DMS 273 (cell line): ENCODE measurements at regions not wholly inside any gene's neighbourhood (a gene's known extent, or its start where the extent isn't known, plus 50 kb on each side); places are given as distances from the start of the nearest gene placed in this dataset.
A peak's percentile ranks its signal among the peaks of the same experiment; 100 is the strongest.
"Not testable (repeated sequence)": the region's sequence is repeated elsewhere in the genome, so short reads cannot be mapped to it uniquely, and the experiment has no call there.

ENCODE experiments used
- DNase-seq: peaks from one replicate; lab custom pipeline; 2025; ENCODE audit not compliant: unreplicated experiment; lab: John Stamatoyannopoulos, UW

DNA sequence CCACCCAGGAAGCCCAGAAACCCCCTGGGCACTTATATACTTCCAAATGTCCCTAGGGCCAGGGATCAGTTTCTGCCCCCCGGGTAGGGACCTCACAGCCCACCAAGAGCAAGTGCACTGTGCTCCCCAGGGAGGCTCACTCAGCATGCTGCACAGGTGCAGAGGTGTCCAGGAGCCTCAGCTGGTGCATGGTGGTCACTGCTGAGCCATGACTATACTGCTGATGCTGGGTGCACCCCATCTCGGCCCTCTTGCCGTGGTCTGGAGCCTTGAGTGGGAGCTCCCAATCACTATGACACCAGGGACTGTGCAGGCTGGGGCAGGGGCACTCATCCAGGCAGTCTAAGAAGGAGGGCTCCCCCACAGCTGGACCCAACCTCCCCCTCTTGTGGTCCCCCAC, 617.8 kb upstream of the RAB6C start:
- DNase-seq, result no peak

DNA sequence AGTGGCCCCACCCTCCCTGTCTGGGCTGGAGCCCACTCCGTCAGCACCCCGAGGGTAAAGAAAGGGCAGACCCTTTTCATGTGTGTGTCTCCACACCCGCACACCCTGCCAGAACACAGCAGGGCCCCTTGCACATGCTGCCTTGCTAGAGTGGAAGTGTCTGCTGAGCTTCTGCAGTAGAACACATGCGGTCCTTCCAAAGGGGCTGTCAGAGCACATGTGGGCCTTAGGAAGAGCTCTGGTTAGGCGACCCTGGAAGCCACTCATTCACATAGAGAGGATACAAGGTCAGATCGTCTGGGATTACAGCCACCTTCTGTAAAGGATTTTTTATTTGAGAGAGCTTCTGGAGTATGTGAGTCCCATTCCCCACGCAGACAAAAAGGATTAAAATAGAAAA, 613.2 kb upstream of the RAB6C start:
- DNase-seq, result no peak

GRCh38 chr2:129367107-129367506, 612.4 kb upstream of the RAB6C start:
- no peak for DNase-seq

DNA sequence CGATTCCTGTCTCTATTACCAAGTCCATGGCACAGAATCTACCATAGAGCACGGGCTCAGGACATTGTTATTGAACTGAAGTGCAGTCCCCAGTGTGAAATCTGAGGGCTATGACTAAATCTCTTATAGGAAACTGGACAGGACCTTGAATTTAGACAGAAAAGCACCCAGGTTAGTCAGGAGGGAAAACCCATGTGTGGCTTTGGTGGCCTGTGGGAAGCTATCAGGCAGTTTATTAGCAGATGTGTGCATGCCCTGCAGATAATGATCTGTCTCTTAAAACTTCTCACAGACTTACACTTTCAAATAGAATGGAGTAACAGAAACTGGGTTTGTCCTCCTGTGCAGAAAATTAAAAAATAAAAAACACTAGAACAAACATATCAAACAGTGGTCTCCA, 610.0 kb upstream of the RAB6C start:
- DNase-seq, result no peak

- DNase-seq, result no peak
These were observed 605.0 kb upstream of the RAB6C start for GRCh38 chr2:129374452-129374851.

- DNase-seq, result no peak
These were observed 603.6 kb upstream of the RAB6C start for GRCh38 chr2:129375632-129376425.

GRCh38 chr2:129376426-129377077, 602.9 kb upstream of the RAB6C start:
- DNase-seq, result no peak

DNA sequence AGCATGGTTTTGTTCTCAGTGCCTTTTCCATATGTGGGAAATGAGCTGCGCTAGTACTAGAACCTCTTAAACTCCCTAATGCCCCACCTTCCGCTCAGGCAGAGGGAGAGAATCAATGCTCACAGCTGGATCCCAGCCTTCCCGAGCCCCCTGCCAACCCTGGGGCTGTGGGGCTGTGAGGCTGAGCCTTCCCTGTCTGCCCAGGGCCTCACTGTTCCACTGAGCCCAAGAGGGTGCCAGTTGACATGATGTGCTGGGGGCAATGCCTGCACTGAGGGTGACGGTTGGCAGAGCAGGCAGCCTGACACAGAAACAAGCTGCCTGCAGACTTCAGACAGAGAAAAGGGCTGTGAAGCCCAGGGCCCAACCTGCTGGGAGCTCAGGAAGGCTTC, 602.4 kb upstream of the RAB6C start:
- no peak for DNase-seq

DNA sequence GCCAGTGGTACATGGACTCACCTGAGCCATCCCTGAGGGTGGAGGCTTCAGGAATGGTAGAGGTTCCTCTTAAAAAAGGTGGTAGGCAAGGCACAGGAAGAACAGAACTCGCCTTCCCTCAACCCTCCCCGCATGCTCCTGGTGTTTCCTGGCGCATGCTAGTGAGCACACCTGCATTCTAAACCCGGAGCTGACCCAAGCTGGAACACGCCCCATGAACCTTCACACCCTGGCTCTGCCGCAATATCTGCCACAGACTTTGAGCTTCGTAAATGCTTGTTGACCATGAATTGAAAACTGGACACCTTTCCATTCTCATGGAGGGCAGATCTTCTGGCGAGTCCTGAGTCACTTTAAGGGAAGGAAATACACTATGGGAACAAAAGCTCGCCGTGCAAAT, 601.3 kb upstream of the RAB6C start:
- no peak for DNase-seq

DNA sequence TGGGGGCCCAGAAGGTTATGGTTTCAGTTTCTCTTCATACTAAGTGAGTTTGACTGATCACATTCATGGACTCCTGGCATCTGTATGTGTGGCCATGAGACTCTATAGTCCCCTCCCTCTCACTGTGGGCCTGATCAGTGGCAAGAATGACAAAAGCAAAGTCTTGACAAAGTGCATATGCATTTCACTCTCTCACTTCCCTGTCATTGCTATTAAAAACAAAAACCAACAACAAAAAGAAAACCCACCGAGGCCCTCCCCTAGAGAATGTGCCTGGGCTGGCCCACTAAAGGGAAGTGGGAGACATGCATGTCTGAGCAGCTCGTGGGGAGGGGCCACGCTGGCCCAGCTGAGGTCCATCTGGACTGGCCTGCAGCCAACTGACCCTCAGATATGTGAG, 600.1 kb upstream of the RAB6C start:
- DNase-seq, result no peak

DNA sequence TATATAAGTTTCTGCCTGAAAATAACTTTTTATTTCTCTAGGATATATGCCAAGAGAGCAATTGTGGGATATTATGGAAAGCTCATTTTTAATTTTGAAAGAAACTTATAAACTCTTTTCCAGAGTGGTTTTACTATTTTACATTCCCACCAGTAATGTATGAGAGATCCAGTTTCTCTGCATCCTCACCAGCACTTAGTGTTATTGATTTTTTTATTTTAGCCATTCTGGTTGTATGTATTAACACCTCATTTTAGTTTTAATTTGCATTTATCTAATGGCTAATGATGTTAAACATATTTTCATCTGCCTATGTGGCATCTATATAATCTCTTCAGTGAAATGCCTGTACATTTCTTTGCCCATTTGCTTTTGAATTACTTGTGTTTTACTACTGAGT, 597.7 kb upstream of the RAB6C start:
- no peak for DNase-seq

- DNase-seq, result no peak
These were observed 590.6 kb upstream of the RAB6C start for GRCh38 chr2:129388870-129389269.

DNA sequence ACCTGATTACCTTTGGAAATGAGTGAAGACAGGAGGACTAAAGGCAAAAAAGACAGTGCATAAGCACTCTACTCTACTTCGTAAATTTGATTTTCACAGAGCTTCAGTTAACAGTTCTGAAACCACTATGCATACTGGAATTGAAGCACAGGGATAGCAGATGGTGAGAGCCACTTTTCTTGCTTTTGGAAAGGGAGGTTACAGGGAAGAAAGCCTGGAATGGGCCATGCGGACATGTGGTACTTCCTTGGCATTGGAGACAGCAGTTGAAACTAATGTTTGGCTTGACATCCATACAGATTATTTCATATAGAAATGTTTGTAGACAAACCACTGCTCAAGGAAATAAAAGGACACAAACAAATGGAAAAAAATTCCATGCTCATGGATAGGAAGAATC, 585.6 kb upstream of the RAB6C start:
- no peak for DNase-seq

DNA sequence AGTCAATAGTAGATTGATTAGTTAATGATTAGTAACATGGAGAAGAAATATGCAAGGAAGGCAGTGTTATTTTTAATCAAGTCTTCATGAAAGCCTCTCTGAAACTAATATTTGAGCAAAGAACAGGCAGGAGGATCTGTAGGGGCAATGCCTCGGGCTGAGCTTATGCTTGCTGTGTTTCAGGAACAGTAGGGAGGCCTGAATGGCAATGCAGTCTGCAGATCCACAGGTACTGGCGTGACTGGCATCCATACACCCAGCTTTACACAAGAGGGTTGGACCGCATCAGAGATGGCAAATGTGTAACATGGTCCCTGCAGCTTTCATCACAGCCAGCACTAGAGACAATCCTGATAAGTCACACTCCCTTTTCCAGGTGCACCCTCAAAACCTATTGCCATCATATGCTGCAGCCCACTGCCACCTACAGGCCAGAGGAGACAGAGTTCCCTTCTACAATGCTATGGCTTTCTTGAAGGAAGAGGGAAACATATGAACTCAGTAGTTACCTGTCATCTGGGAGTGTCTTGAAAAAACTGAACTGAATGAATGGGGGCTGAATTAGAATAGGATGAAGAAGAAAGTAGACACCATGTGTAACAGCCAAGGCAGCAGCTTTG, 582.4 kb upstream of the RAB6C start:
- DNase-seq, result peak; percentile 67

GRCh38 chr2:129400826-129401225, 578.6 kb upstream of the RAB6C start:
- DNase-seq, result peak; percentile 70

- DNase-seq, result no peak
These were observed 577.4 kb upstream of the RAB6C start for GRCh38 chr2:129402076-129402475.

GRCh38 chr2:129404000-129404685, 575.3 kb upstream of the RAB6C start:
- DNase-seq, result peak; percentile 35

DNA sequence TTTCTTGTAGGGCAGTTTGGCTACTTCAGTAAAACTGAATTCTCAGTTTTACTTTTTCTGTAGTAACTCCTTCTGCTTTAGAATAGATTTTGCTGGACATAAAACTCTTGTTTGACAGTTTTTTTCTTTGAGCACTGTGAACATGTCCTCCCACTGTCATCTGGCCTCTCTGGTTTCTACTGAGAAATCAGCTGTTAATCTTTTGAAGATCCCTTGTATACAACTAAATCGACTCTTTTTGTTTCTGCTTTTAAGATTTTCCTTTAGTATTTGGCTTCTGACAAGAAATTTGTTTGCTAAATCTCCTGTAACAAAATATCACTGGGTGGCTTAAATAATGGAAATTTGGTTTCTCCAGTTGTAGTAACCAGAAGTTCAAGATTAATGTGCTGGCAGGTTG, 570.9 kb upstream of the RAB6C start:
- no peak for DNase-seq

DNA sequence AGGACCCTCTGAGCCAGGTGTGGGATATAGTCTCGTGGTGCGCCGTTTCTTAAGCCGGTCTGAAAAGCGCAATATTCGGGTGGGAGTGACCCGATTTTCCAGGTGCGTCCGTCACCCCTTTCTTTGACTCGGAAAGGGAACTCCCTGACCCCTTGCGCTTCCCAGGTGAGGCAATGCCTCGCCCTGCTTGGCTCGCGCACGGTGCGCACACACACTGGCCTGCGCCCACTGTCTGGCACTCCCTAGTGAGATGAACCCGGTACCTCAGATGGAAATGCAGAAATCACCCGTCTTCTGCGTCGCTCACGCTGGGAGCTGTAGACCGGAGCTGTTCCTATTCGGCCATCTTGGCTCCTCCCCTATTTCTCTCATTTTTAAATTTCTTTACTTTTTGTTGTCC, 562.4 kb upstream of the RAB6C start:
- DNase-seq, result not testable (repeated sequence)

- no peak for DNase-seq
These were observed 557.4 kb upstream of the RAB6C start for GRCh38 chr2:129422028-129422427.

DNA sequence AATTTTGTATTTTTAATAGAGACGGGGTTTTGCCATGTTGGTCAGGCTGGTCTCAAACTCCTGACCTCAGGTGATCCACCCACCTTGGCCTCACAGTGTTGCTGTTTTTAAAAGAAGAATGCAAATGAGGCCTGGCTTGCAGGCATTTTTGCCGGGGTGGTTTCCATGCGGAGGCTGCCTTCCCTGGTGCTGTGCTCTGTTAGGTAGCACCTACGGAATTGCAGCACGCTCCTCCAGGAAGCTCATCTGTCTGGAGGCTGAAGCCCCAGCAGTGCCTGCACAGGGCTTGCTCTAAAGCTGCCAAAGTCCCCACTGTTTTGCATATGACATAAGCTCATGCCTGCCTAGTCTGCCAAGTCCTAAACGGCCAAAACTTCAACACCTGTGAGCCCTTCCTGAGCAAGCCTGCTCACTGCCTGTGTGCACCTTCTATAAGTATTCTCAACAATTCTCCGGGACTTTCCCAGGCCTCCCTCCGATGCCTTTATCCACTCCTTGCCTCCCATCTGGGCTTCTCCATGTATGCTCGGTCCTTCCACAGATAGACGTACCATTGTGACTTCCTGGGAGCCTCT, 551.3 kb upstream of the RAB6C start:
- peak; percentile 61 for DNase-seq
